ENCODE measurements at regions not wholly inside any gene's neighbourhood (a gene's known extent, or its start where the extent isn't known, plus 50 kb on each side); places are given as distances from the start of the nearest gene placed in this dataset.

GRCh38 chr7:85498031-85498430 lies 311.2 kb upstream of the SEMA3D start:
- TF ChIP-seq CTCF (IDR thresholded peaks at IDR 0.05), result no peak
- TF ChIP-seq POLR2A (IDR thresholded peaks at IDR 0.05), result no peak
